NCI-H748 (cell line): ENCODE measurements at regions not wholly inside any gene's neighbourhood (a gene's known extent, or its start where the extent isn't known, plus 50 kb on each side); places are given as distances from the start of the nearest gene placed in this dataset.

Experiments
- DNase-seq: peaks from one replicate; lab custom pipeline; 2025; ENCODE audit not compliant: unreplicated experiment; lab: John Stamatoyannopoulos, UW

GRCh38 chr1:219993554-219994433 lies 52.5 kb downstream of the EPRS1 start:
- no peak for DNase-seq

- DNase-seq: no peak
These were observed 54.4 kb downstream of the EPRS1 start for GRCh38 chr1:219991919-219992318.

- DNase-seq: no peak
These were observed 54.8 kb downstream of the EPRS1 start for GRCh38 chr1:219991511-219991810.

- peak; percentile 17 for DNase-seq
These were observed 55.4 kb downstream of the EPRS1 start for GRCh38 chr1:219990782-219991510.

GRCh38 chr1:219989766-219990165 lies 56.5 kb downstream of the EPRS1 start:
- no peak for DNase-seq

- DNase-seq: no peak
These were observed 57.5 kb downstream of the EPRS1 start for GRCh38 chr1:219988818-219989217.

- no peak for DNase-seq
These were observed 57.9 kb downstream of the EPRS1 start for GRCh38 chr1:219988387-219988786.

GRCh38 chr1:219987325-219987724 lies 59.0 kb upstream of the SLC30A10 start:
- DNase-seq: no peak

GRCh38 chr1:219985169-219985568 lies 56.8 kb upstream of the SLC30A10 start:
- DNase-seq: no peak
